Mucosa of descending colon (tissue), 3 donors: ENCODE measurements at regions not wholly inside any gene's neighbourhood (a gene's known extent, or its start where the extent isn't known, plus 50 kb on each side); places are given as distances from the start of the nearest gene placed in this dataset.

Experiments
- ATAC-seq: fragments of 200-7000 bp; cut with Tn5 transposase; one replicate; pipeline ENCODE4 v1.9.1; 2020; ENCODE audit warnings: mild to moderate bottlenecking, moderate library complexity
- DNase-seq, 3 donors: peaks; one replicate each; pipeline ENCODE4 v3.0.0-alpha.2; 2020
- H3K36me3 ChIP-seq: fragments of 200-600 bp; one replicate; pipeline ENCODE4 v1.8.0; 2021; ENCODE audit warnings: low read depth, mild to moderate bottlenecking
- H3K4me1 ChIP-seq: fragments of 200-600 bp; one replicate; pipeline ENCODE4 v1.8.0; 2021; ENCODE audit warnings: low read depth, mild to moderate bottlenecking
- H3K4me3 ChIP-seq: fragments of 200-600 bp; one replicate; pipeline ENCODE4 v1.8.0; 2021; ENCODE audit warnings: mild to moderate bottlenecking
- H3K9me3 ChIP-seq: fragments of 200-600 bp; one replicate; pipeline ENCODE4 v1.8.0; 2021; ENCODE audit warnings: mild to moderate bottlenecking
- CTCF ChIP-seq: fragments of 200-600 bp; IDR thresholded peaks from one replicate; pipeline ENCODE4 v1.8.0; 2022; ENCODE audit warnings: antibody characterized with exemption, mild to moderate bottlenecking
- intact Hi-C, 2 donors: fragments of 100-400 bp; cut with DNase I in 1 of 2; cut with micrococcal nuclease in 1 of 2; formaldehyde crosslinking; loops; one replicate each; pipeline versions ENCODE4 v1.11.0 to v1.11.1; 2022; cut with DNase I, micrococcal nuclease
- donor health status: DM: no; HTN: no; CAD: no; lungs with moderate emphysema.
- donor health status: DM: no; HTN: no; CAD: no.
- donor health status: DM: no; HTN: yes; CAD: no.

GRCh38 chr3:76965122-76965725 is 74.7 kb upstream of the ROBO2 start:
- no peaks in the 10 kb centered on the region for H3K9me3 ChIP-seq
- intact Hi-C loops, result no loop called here
- ATAC-seq (no peak), DNase-seq (no peak)
- no peaks in the 10 kb centered on the region for H3K36me3 ChIP-seq
- H3K4me1 ChIP-seq, result no peaks in the 10 kb centered on the region
- TF ChIP-seq CTCF, result no peak
- H3K4me3 ChIP-seq, result no peak overlapping the region

DNA sequence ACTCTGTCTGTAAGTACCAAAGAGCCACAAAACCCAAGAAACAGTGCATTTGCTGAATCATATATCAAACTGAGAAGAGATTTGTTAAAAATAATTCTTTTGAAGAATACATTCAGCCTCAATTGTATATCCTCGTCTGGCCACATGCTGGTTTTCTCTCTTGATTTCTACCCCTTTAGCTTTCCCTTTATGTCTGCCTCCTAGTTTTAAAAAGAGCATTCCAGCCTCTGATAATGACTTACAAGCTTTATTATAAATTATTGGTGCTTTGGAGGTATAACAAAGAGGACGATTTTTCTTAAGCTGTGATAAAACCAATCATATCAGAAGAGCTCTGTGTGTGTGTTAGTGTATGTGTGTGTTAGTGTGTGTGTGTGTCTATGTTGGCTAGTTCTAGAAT is 70.4 kb upstream of the ROBO2 start:
- no peak for DNase-seq
- Histone ChIP-seq H3K4me3 (no peak overlapping the region), H3K4me1 (no peaks in the 10 kb centered on the region), H3K36me3 (no peaks in the 10 kb centered on the region), H3K9me3 (no peaks in the 10 kb centered on the region)
- no peak for TF ChIP-seq CTCF
- intact Hi-C loops, result no loop called here
- no peak for ATAC-seq

DNA sequence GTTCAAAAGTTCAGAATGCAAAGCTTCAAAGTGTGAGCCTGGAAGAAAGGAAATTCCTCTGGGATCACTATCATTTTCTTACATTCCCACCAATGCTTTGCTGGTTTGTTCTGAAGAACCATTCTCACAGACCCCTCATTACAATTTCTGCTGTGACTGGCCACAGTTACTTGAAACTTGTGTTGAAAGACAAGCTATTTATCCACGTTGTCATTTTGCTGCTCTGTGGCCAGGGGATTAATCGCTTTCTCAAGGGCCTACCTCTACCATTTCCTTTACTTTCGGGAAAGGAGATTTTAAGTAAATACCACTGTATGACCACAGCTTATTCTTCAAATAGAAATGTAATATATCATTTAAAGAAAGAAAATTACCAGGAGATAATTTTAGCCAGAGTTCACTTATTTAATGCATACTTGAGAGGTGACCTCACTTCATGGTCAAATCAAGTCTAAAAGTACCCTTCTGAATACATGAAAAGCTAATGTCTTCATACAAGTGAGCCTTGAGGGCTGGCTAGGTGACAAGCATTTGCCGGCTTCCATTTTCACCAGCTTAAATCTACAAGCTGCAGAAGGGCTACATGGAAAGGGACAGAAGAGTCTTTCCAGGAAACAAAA is 69.8 kb upstream of the ROBO2 start:
- no peaks in the 10 kb centered on the region for H3K36me3 ChIP-seq
- DNase-seq, result no peak
- TF ChIP-seq CTCF, result no peak
- intact Hi-C loops, result no loop called here
- H3K4me1 ChIP-seq, result no peaks in the 10 kb centered on the region
- no peaks in the 10 kb centered on the region for H3K9me3 ChIP-seq
- H3K4me3 ChIP-seq, result no peak overlapping the region
- ATAC-seq, result no peak

DNA sequence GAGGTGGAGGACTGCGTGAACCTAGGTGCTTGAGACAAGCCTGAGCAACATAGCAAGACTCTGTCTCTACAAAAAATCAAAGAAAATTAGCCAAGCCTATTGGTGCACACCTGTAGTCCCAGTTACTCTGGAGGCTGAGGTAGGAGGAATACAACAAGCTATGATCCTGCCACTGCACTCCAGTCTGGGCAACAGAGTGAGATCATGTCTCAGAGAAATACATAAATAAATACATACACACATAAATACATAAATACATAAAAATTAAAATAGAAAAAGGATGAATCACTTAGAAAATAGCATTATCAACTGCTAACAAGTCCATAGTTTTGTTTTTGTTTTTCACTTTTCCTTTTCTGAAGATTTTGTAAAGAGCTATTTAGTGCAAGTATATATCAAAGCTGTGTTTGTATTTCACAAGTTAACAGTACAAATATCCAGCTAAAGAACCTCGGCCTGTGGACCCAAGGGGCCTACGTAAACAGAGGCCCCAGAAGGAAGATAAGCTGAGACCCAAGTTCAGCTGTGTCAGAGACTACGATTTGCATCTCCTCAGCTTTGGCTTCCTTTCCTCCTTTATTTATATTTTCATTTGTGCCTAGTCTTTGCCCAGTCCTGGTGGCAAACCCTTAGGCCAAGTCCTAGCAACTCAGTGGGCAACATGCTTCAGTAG is 67.1 kb upstream of the ROBO2 start:
- no peak for ATAC-seq
- no peaks in the 10 kb centered on the region for H3K4me1 ChIP-seq
- no peak for DNase-seq

GRCh38 chr3:76976996-76977395 is 62.9 kb upstream of the ROBO2 start:
- H3K4me3 ChIP-seq, result no peak overlapping the region
- H3K9me3 ChIP-seq, result no peaks in the 10 kb centered on the region
- no peaks in the 10 kb centered on the region for H3K36me3 ChIP-seq
- ATAC-seq (no peak), DNase-seq (no peak)
- H3K4me1 ChIP-seq, result no peaks in the 10 kb centered on the region
- no peak for TF ChIP-seq CTCF
- intact Hi-C loops, result no loop called here

More for the DNA sequence above, 67.1 kb upstream of the ROBO2 start:
- TF ChIP-seq CTCF, result no peak
- intact Hi-C loops, result no loop called here
- H3K4me3 ChIP-seq, result no peak overlapping the region
- no peaks in the 10 kb centered on the region for H3K9me3 ChIP-seq
- no peaks in the 10 kb centered on the region for H3K36me3 ChIP-seq
